ENCODE measurements at regions not wholly inside any gene's neighbourhood (a gene's known extent, or its start where the extent isn't known, plus 50 kb on each side); places are given as distances from the start of the nearest gene placed in this dataset.

DNA sequence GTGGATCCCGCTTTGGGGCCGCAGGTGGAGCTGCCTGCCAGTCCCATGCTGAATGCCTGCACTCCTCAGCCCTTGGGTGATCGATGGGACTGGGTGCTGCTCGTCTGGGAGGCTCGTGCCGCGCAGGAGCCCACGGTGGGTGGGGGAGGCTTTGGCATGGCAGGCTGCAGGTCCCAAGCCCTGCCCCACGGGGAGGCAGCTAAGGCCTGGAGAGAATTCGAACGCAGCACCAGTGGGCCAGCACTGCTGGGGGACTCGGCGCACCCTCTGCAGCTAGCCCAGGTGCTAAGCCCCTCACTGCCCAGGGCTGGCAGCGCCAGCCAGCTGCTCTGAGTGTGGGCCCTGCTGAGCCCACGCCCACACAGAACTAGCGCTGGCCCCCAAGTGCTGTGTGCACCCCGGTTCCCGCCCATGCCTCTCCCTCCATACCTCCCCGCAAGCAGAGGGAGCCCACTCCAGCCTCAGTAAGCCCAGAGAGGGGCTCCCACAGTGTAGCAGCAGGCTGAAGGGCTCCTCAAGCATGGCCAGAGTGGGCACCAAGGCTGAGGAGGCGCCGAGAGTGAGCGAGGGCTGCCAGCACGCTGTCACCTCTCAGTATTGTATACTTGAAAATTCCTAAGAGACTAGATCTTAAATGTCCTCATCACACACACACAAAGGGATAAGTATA is 1654.2 kb upstream of the SLC39A10 start:
- no peak overlapping the region for H3K4me3 ChIP-seq (ENCODE audit: low read depth, low read length)
- H3K27me3 ChIP-seq (ENCODE audit: control insufficient read depth, insufficient read depth, low read length) = no peaks in the 10 kb centered on the region
- H3K9me3 ChIP-seq (ENCODE audit: control insufficient read depth, insufficient read depth, low read depth, low read length) = peaks cover 6% of the 10 kb centered on the region; the same call in 1 of the 2 replicates
- no peak overlapping the region for H3K27ac ChIP-seq (ENCODE audit: low read depth, low read length)
- H3K9ac ChIP-seq (ENCODE audit: low read length) = no peak overlapping the region
- no peaks in the 10 kb centered on the region for H3K4me1 ChIP-seq (ENCODE audit: control insufficient read depth, insufficient read depth, low read length)
- H3K36me3 ChIP-seq (ENCODE audit: control insufficient read depth, insufficient read depth, low read length) = no peaks in the 10 kb centered on the region

GRCh38 chr2:193990868-193991267 is 1666.2 kb upstream of the SLC39A10 start:
- H3K27me3 ChIP-seq (ENCODE audit: control insufficient read depth, insufficient read depth, low read length) = no peaks in the 10 kb centered on the region
- H3K9ac ChIP-seq (ENCODE audit: low read length) = no peak overlapping the region
- H3K27ac ChIP-seq (ENCODE audit: low read depth, low read length) = no peak overlapping the region
- no peaks in the 10 kb centered on the region for H3K9me3 ChIP-seq (ENCODE audit: control insufficient read depth, insufficient read depth, low read depth, low read length)
- no peaks in the 10 kb centered on the region for H3K36me3 ChIP-seq (ENCODE audit: control insufficient read depth, insufficient read depth, low read length)
- no peaks in the 10 kb centered on the region for H3K4me1 ChIP-seq (ENCODE audit: control insufficient read depth, insufficient read depth, low read length)
- H3K4me3 ChIP-seq (ENCODE audit: low read depth, low read length) = no peak overlapping the region

- no peak overlapping the region for H3K4me3 ChIP-seq (ENCODE audit: low read depth, low read length)
- no peaks in the 10 kb centered on the region for H3K4me1 ChIP-seq (ENCODE audit: control insufficient read depth, insufficient read depth, low read length)
- no peaks in the 10 kb centered on the region for H3K27me3 ChIP-seq (ENCODE audit: control insufficient read depth, insufficient read depth, low read length)
- no peaks in the 10 kb centered on the region for H3K9me3 ChIP-seq (ENCODE audit: control insufficient read depth, insufficient read depth, low read depth, low read length)
- no peaks in the 10 kb centered on the region for H3K36me3 ChIP-seq (ENCODE audit: control insufficient read depth, insufficient read depth, low read length)
- no peak overlapping the region for H3K27ac ChIP-seq (ENCODE audit: low read depth, low read length)
- no peak overlapping the region for H3K9ac ChIP-seq (ENCODE audit: low read length)
Observed at GRCh38 chr2:193989645-193990044, 1667.4 kb upstream of the SLC39A10 start.

GRCh38 chr2:193988784-193989183 is 1668.2 kb upstream of the SLC39A10 start:
- Histone ChIP-seq H3K4me3 (ENCODE audit: low read depth, low read length) (no peak overlapping the region), H3K27me3 (ENCODE audit: control insufficient read depth, insufficient read depth, low read length) (no peaks in the 10 kb centered on the region), H3K4me1 (ENCODE audit: control insufficient read depth, insufficient read depth, low read length) (no peaks in the 10 kb centered on the region), H3K9ac (ENCODE audit: low read length) (no peak overlapping the region), H3K27ac (ENCODE audit: low read depth, low read length) (no peak overlapping the region), H3K9me3 (ENCODE audit: control insufficient read depth, insufficient read depth, low read depth, low read length) (no peaks in the 10 kb centered on the region), H3K36me3 (ENCODE audit: control insufficient read depth, insufficient read depth, low read length) (no peaks in the 10 kb centered on the region)

DNA sequence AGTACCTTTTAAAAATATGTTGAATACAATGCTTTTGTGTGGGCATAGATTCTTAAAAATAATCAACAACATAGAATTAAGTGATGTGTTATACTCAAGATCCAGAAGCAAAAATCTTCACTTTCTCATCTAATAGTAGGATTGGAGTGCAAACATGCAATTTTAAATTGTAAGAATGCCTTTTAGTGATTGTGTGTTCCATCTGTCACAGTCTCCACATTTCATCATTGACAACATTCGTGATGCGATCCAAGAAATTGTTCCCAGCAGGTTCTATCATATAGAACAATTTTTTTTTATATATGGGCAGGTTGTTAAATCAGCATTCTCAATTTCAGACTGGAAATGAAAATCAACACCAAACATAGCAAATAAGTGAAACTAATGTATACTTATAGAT is 1671.8 kb upstream of the SLC39A10 start:
- no peak overlapping the region for H3K9ac ChIP-seq (ENCODE audit: low read length)
- H3K4me1 ChIP-seq (ENCODE audit: control insufficient read depth, insufficient read depth, low read length) = 0 out of 2 replicates have a peak, but pooled peaks cover 3% of the 10 kb centered on the region
- no peaks in the 10 kb centered on the region for H3K27me3 ChIP-seq (ENCODE audit: control insufficient read depth, insufficient read depth, low read length)
- no peak overlapping the region for H3K4me3 ChIP-seq (ENCODE audit: low read depth, low read length)
- no peak overlapping the region for H3K27ac ChIP-seq (ENCODE audit: low read depth, low read length)
- H3K36me3 ChIP-seq (ENCODE audit: control insufficient read depth, insufficient read depth, low read length) = no peaks in the 10 kb centered on the region
- no peaks in the 10 kb centered on the region for H3K9me3 ChIP-seq (ENCODE audit: control insufficient read depth, insufficient read depth, low read depth, low read length)

DNA sequence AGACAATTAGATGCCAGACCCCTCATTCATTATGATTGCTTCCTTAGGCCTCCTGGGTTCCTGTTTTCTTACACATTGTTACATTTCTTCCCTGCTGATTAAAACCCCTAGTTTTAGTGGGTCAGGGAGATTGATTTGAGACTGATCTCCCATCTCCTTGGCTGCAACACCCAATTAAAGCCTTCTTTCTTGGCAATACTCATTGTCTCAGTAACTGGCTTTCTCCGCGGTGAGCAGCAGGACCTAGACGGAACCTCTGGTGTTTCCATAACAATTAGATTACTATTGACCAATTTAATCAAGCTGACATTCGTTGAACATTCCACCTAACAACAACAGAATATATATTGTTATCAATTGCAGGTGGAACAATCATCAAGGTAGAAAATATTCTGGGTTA is 1676.4 kb upstream of the SLC39A10 start:
- Histone ChIP-seq H3K9ac (ENCODE audit: low read length) (no peak overlapping the region), H3K27me3 (ENCODE audit: control insufficient read depth, insufficient read depth, low read length) (no peaks in the 10 kb centered on the region), H3K4me3 (ENCODE audit: low read depth, low read length) (no peak overlapping the region), H3K36me3 (ENCODE audit: control insufficient read depth, insufficient read depth, low read length) (no peaks in the 10 kb centered on the region), H3K4me1 (ENCODE audit: control insufficient read depth, insufficient read depth, low read length) (0 out of 2 replicates have a peak, but pooled peaks cover 3% of the 10 kb centered on the region), H3K9me3 (ENCODE audit: control insufficient read depth, insufficient read depth, low read depth, low read length) (no peaks in the 10 kb centered on the region), H3K27ac (ENCODE audit: low read depth, low read length) (no peak overlapping the region)

DNA sequence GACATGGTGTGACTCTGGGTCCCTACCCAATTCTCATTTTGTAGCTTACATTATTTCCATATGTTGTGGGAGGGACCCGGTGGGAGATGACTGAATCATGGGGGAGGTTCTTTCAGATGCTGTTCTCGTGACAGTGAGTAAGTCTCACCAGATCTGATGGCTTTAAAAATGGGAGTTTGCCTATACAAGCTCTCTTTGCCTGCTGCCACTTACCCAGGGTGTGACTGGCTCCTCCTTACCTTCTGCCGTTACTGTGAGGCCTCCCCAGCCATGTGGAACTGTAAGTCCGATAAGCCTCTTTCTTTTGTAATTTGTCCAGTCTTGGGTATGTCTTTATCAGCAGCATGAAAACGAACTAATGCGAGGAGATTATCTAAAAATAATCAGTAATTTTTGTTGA is 1683.2 kb upstream of the SLC39A10 start:
- H3K9ac ChIP-seq (ENCODE audit: low read length) = no peak overlapping the region
- no peaks in the 10 kb centered on the region for H3K36me3 ChIP-seq (ENCODE audit: control insufficient read depth, insufficient read depth, low read length)
- no peak overlapping the region for H3K27ac ChIP-seq (ENCODE audit: low read depth, low read length)
- no peak overlapping the region for H3K4me3 ChIP-seq (ENCODE audit: low read depth, low read length)
- H3K9me3 ChIP-seq (ENCODE audit: control insufficient read depth, insufficient read depth, low read depth, low read length) = no peaks in the 10 kb centered on the region
- no peaks in the 10 kb centered on the region for H3K27me3 ChIP-seq (ENCODE audit: control insufficient read depth, insufficient read depth, low read length)
- no peaks in the 10 kb centered on the region for H3K4me1 ChIP-seq (ENCODE audit: control insufficient read depth, insufficient read depth, low read length)

DNA sequence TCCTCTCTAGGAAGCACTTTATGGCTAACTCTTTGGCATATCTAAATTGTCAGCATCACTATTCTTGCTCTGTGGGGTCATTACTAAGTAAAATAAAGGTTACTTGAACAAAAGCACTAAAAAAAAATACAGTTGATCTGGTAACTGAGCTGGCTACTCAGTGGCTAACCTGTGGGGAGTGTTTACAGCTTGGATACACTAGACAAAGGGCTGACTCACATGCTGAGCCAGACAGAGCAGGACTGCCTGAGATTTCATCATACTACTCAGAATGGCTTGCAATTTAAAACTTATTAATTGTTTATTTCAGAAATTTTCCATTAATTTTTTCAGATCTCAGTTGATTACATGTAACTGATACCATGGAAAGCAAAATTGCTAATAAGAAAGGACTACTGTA is 1690.4 kb upstream of the SLC39A10 start:
- no peaks in the 10 kb centered on the region for H3K27me3 ChIP-seq (ENCODE audit: control insufficient read depth, insufficient read depth, low read length)
- peaks cover 20% of the 10 kb centered on the region for H3K4me1 ChIP-seq (ENCODE audit: control insufficient read depth, insufficient read depth, low read length)
- H3K9ac ChIP-seq (ENCODE audit: low read length) = no peak overlapping the region
- peak overlapping the region; percentile 93 for H3K27ac ChIP-seq (ENCODE audit: low read depth, low read length)
- no peaks in the 10 kb centered on the region for H3K9me3 ChIP-seq (ENCODE audit: control insufficient read depth, insufficient read depth, low read depth, low read length)
- H3K4me3 ChIP-seq (ENCODE audit: low read depth, low read length) = no peak overlapping the region
- no peaks in the 10 kb centered on the region for H3K36me3 ChIP-seq (ENCODE audit: control insufficient read depth, insufficient read depth, low read length)

- Histone ChIP-seq H3K4me3 (ENCODE audit: low read depth, low read length) (no peak overlapping the region), H3K27me3 (ENCODE audit: control insufficient read depth, insufficient read depth, low read length) (no peaks in the 10 kb centered on the region), H3K9me3 (ENCODE audit: control insufficient read depth, insufficient read depth, low read depth, low read length) (no peaks in the 10 kb centered on the region), H3K9ac (ENCODE audit: low read length) (no peak overlapping the region), H3K27ac (ENCODE audit: low read depth, low read length) (peak overlapping the region; percentile 13; the same call in 1 of the 2 replicates), H3K36me3 (ENCODE audit: control insufficient read depth, insufficient read depth, low read length) (no peaks in the 10 kb centered on the region), H3K4me1 (ENCODE audit: control insufficient read depth, insufficient read depth, low read length) (peaks cover 20% of the 10 kb centered on the region)
Observed at GRCh38 chr2:193965263-193965662, 1691.8 kb upstream of the SLC39A10 start.

DNA sequence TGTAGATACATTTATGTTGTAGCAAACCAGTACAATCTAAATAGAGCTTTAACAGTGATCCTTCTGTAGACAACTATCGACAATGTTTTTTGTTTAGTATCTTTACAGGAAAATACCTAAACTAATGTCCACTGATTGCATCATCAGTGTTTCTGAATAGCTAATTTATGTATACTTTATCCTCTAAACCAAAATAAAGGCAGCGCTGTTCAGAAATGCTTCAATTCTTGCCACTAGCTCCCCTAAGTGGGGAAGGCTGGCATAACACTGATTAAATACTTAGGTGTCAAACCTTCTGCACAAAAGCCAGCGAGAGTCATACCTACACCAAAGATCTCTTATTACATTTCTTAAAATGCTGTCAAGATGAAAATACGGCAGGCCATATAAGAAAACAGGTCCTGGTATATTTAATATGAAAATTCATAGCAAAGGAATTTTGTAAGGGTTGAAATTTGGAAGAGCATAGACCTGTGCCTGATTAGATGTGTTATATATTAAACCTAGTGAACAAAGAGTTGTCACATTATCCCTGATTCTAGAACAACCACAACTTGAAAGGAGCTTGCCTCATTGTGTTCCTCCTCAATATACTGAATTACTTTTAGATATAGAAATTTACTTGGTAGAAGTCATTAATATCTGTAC is 1693.4 kb upstream of the SLC39A10 start:
- Histone ChIP-seq H3K4me3 (ENCODE audit: low read depth, low read length) (no peak overlapping the region), H3K27me3 (ENCODE audit: control insufficient read depth, insufficient read depth, low read length) (no peaks in the 10 kb centered on the region), H3K27ac (ENCODE audit: low read depth, low read length) (no peak overlapping the region), H3K9me3 (ENCODE audit: control insufficient read depth, insufficient read depth, low read depth, low read length) (no peaks in the 10 kb centered on the region), H3K9ac (ENCODE audit: low read length) (no peak overlapping the region), H3K4me1 (ENCODE audit: control insufficient read depth, insufficient read depth, low read length) (peaks cover 20% of the 10 kb centered on the region), H3K36me3 (ENCODE audit: control insufficient read depth, insufficient read depth, low read length) (no peaks in the 10 kb centered on the region)

DNA sequence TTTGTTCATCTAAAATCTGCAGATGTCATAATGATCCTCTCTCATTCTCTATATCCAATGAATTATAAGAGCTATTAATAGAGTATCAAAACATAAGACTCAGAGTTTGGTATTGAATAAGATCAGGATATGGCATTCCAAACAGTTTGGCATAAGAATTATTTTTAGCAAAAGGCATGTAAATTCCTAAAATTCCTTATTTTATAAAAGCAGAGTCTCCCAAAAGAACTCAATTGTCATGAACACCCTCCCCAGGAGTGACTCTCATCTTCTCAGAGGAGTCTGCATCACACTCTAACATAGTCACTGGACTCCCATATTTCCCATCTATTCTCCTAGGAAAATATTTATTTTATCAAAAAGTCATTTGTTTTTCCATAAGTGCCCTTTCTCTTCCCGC is 1710.2 kb upstream of the SLC39A10 start:
- H3K27me3 ChIP-seq (ENCODE audit: control insufficient read depth, insufficient read depth, low read length) = no peaks in the 10 kb centered on the region
- no peaks in the 10 kb centered on the region for H3K36me3 ChIP-seq (ENCODE audit: control insufficient read depth, insufficient read depth, low read length)
- no peak overlapping the region for H3K27ac ChIP-seq (ENCODE audit: low read depth, low read length)
- no peaks in the 10 kb centered on the region for H3K9me3 ChIP-seq (ENCODE audit: control insufficient read depth, insufficient read depth, low read depth, low read length)
- no peak overlapping the region for H3K4me3 ChIP-seq (ENCODE audit: low read depth, low read length)
- H3K4me1 ChIP-seq (ENCODE audit: control insufficient read depth, insufficient read depth, low read length) = no peaks in the 10 kb centered on the region
- H3K9ac ChIP-seq (ENCODE audit: low read length) = no peak overlapping the region
